Vagina (tissue), 2 donors: ENCODE measurements at regions not wholly inside any gene's neighbourhood (a gene's known extent, or its start where the extent isn't known, plus 50 kb on each side); places are given as distances from the start of the nearest gene placed in this dataset.

Source experiments
- POLR2A ChIP-seq, 2 donors: fragments of 450-650 bp; IDR thresholded peaks; one replicate each; pipeline ENCODE4 v1.6.1; 2017; ENCODE audit warnings: antibody characterized with exemption in 2 of 2, mild to moderate bottlenecking in 2 of 2, moderate library complexity in 2 of 2
- TF ChIP-seq, protein P1 (sequence below), 3 experiments: fragments of 450-650 bp in 2 of 3; fragments of 200-600 bp in 1 of 3; sonication (generic) in 1 of 3; IDR thresholded peaks; one replicate each; pipeline ENCODE4 v1.5.1; 2017 to 2019; ENCODE audit warnings: antibody characterized with exemption in 3 of 3, mild to moderate bottlenecking in 2 of 3, moderate library complexity in 2 of 3

DNA sequence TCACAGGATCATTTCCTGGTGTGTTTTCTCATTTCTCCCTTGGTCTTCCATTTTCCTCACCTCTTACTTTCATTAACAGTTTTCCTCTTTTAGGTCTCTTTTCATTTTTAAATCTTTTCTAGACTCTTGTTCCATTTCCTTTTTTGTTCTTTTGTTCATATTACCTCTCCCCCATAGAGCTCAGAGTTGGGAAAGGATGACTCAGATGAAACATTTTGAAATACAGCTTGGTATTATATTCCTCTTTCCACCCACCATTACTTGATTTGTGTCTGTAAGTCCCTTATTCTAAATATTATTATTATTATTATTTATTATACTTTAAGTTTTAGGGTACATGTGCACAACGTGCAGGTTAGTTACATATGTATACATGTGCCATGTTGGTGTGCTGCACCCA, 153.1 kb downstream of the VGLL3 start:
- TF ChIP-seq, protein P1, sequence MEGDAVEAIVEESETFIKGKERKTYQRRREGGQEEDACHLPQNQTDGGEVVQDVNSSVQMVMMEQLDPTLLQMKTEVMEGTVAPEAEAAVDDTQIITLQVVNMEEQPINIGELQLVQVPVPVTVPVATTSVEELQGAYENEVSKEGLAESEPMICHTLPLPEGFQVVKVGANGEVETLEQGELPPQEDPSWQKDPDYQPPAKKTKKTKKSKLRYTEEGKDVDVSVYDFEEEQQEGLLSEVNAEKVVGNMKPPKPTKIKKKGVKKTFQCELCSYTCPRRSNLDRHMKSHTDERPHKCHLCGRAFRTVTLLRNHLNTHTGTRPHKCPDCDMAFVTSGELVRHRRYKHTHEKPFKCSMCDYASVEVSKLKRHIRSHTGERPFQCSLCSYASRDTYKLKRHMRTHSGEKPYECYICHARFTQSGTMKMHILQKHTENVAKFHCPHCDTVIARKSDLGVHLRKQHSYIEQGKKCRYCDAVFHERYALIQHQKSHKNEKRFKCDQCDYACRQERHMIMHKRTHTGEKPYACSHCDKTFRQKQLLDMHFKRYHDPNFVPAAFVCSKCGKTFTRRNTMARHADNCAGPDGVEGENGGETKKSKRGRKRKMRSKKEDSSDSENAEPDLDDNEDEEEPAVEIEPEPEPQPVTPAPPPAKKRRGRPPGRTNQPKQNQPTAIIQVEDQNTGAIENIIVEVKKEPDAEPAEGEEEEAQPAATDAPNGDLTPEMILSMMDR (IDR thresholded peaks at IDR 0.05), result no peak
- no peak for TF ChIP-seq POLR2A (IDR thresholded peaks at IDR 0.05)
